H1 (cell line): ENCODE measurements at regions not wholly inside any gene's neighbourhood (a gene's known extent, or its start where the extent isn't known, plus 50 kb on each side); places are given as distances from the start of the nearest gene placed in this dataset.

Source experiments
- CTCF ChIA-PET: fragments of 300-600 bp; sonication (Branson Sonifier 250); formaldehyde crosslinking; loops from one replicate; lab custom pipeline; 2021; ENCODE audit not compliant: partially characterized antibody; lab: Charles Lee
- POLR2A ChIA-PET: fragments of 300-600 bp; sonication (Branson Sonifier 250); formaldehyde crosslinking; loops from one replicate; lab custom pipeline; 2021; ENCODE audit warnings: inconsistent platforms; ENCODE audit not compliant: partially characterized antibody; lab: Charles Lee
- DNase-seq, 2 experiments: peaks; one replicate each; pipeline versions ENCODE4 v3.0.0 to v3.0.0-alpha.2; 2010 to 2022; ENCODE audit warnings: low spot score in 2 of 2, low read depth in 1 of 2, mixed read lengths in 1 of 2
- FAIRE-seq: peaks from 2 replicates; lab custom pipeline; 2011; peaks lifted over from hg19 to GRCh38; lab: Jason Lieb, UNC
- H2AFZ ChIP-seq: 2 replicates; pipeline ENCODE4 v1.8.1; 2012; ENCODE audit warnings: low read length, inconsistent platforms
- H2AK5ac ChIP-seq: 2 replicates; pipeline ENCODE4 v1.6.1; 2013; ENCODE audit warnings: low read depth, low read length
- H2BK120ac ChIP-seq: replicated peaks from 2 replicates; pipeline ENCODE3; 2013; ENCODE audit warnings: low read depth, low read length, inconsistent platforms
- H2BK12ac ChIP-seq: 2 replicates; pipeline ENCODE4 v1.6.1; 2013; ENCODE audit warnings: low read depth, low read length
- H2BK15ac ChIP-seq: 2 replicates; pipeline ENCODE4 v1.6.1; 2013; ENCODE audit warnings: low read length
- H2BK20ac ChIP-seq: 2 replicates; pipeline ENCODE4 v1.6.1; 2013; ENCODE audit warnings: low read length
- H2BK5ac ChIP-seq: 2 replicates; pipeline ENCODE4 v1.6.1; 2013; ENCODE audit warnings: low read depth, low read length
- H3K14ac ChIP-seq: 2 replicates; pipeline ENCODE4 v1.6.1; 2013; ENCODE audit warnings: inconsistent platforms; ENCODE audit not compliant: insufficient read length
- H3K18ac ChIP-seq: 2 replicates; pipeline ENCODE4 v1.6.1; 2013; ENCODE audit warnings: low read length; ENCODE audit errors: extremely low read depth
- H3K23ac ChIP-seq: 2 replicates; pipeline ENCODE4 v1.6.1; 2013; ENCODE audit warnings: inconsistent platforms; ENCODE audit not compliant: insufficient read length
- H3K23me2 ChIP-seq: 2 replicates; pipeline ENCODE4 v1.6.1; 2013; ENCODE audit warnings: low read depth, low read length
- H3K27ac ChIP-seq: 2 replicates; pipeline ENCODE4 v1.6.1; 2011; ENCODE audit warnings: low read depth, low read length, inconsistent platforms
- H3K27me3 ChIP-seq, 4 experiments: replicated peaks in 1 of 4; 1 replicate in 1 of 4; 2 replicates in 3 of 4; pipeline versions ENCODE4 v1.6.1 to v1.8.1; 2011 to 2013; ENCODE audit warnings: low read length in 3 of 4, mild to moderate bottlenecking in 3 of 4, inconsistent platforms in 2 of 4, mixed read lengths in 2 of 4, moderate library complexity in 1 of 4; ENCODE audit not compliant: control insufficient read depth in 3 of 4, insufficient read depth in 3 of 4; ENCODE audit errors: extremely low read depth in 1 of 4
- H3K36me3 ChIP-seq, 4 experiments: 2 replicates each; pipeline versions ENCODE4 v1.6.1 to v1.8.1; 2011 to 2013; ENCODE audit warnings: mild to moderate bottlenecking in 4 of 4, low read length in 3 of 4, moderate library complexity in 2 of 4, control low read depth in 1 of 4, inconsistent platforms in 1 of 4; ENCODE audit not compliant: insufficient read depth in 4 of 4, control insufficient read depth in 2 of 4
- H3K4ac ChIP-seq: replicated peaks from 2 replicates; pipeline ENCODE3; 2013; ENCODE audit warnings: low read length, low read depth, mixed read lengths, inconsistent platforms; ENCODE audit not compliant: insufficient read length
- H3K4me1 ChIP-seq, 4 experiments: replicated peaks in 1 of 4; 1 replicate in 1 of 4; 2 replicates in 3 of 4; pipeline versions ENCODE4 v1.6.1 to v1.8.1; 2011 to 2013; ENCODE audit warnings: low read length in 3 of 4, inconsistent platforms in 2 of 4, mixed read lengths in 1 of 4; ENCODE audit not compliant: insufficient read depth in 4 of 4, control insufficient read depth in 3 of 4
- H3K4me2 ChIP-seq, 2 experiments: 2 replicates each; pipeline versions ENCODE4 v1.6.1 to v1.8.1; 2011 to 2013; ENCODE audit warnings: low read depth in 2 of 2, low read length in 2 of 2, control low read depth in 1 of 2, inconsistent platforms in 1 of 2, mild to moderate bottlenecking in 1 of 2; ENCODE audit not compliant: insufficient read depth in 1 of 2
- H3K4me3 ChIP-seq, 4 experiments: fragments of 200-600, 300-600 bp in 1 of 4; sonication (generic), shearing (Covaris generic), sonication (Bioruptor Twin) in 1 of 4; 2 replicates each; pipeline versions ENCODE4 v1.5.1 to v1.8.1; 2011 to 2016; ENCODE audit warnings: low read length in 4 of 4, low read depth in 3 of 4, control low read depth in 2 of 4, inconsistent platforms in 2 of 4, mild to moderate bottlenecking in 2 of 4, mixed read lengths in 1 of 4, moderate library complexity in 1 of 4; ENCODE audit not compliant: insufficient read depth in 2 of 4; ENCODE audit errors: extremely low read depth in 1 of 4
- H3K56ac ChIP-seq: replicated peaks from 2 replicates; pipeline ENCODE3; 2013; ENCODE audit warnings: low read depth, mild to moderate bottlenecking, mixed read lengths, low read length, inconsistent platforms; ENCODE audit not compliant: insufficient read length
- H3K79me1 ChIP-seq: 2 replicates; pipeline ENCODE4 v1.6.1; 2013; ENCODE audit warnings: low read depth, low read length, control low read depth
- H3K79me2 ChIP-seq, 2 experiments: 2 replicates each; pipeline versions ENCODE4 v1.6.1 to v1.8.1; 2012 to 2013; ENCODE audit warnings: low read length in 2 of 2, mild to moderate bottlenecking in 2 of 2, inconsistent platforms in 1 of 2; ENCODE audit not compliant: insufficient read depth in 2 of 2, control insufficient read depth in 1 of 2
- H3K9ac ChIP-seq, 4 experiments: replicated peaks in 1 of 4; 1 replicate in 1 of 4; 2 replicates in 3 of 4; pipeline versions ENCODE4 v1.6.1 to v1.8.1; 2011 to 2013; ENCODE audit warnings: low read depth in 3 of 4, low read length in 3 of 4, control low read depth in 2 of 4, mild to moderate bottlenecking in 2 of 4, moderate library complexity in 2 of 4, inconsistent platforms in 1 of 4; ENCODE audit errors: extremely low read depth in 1 of 4
- H3K9me3 ChIP-seq, 2 experiments: 2 replicates each; pipeline versions ENCODE4 v1.6.1 to v1.8.1; 2012 to 2013; ENCODE audit warnings: mild to moderate bottlenecking in 2 of 2, moderate library complexity in 2 of 2, control low read depth in 1 of 2, inconsistent platforms in 1 of 2, low read depth in 1 of 2, low read length in 1 of 2, mixed read lengths in 1 of 2; ENCODE audit not compliant: insufficient read depth in 2 of 2
- H4K20me1 ChIP-seq, 2 experiments: replicated peaks in 1 of 2; 2 replicates each; pipeline versions ENCODE3 to v1.8.1; 2011 to 2013; ENCODE audit warnings: inconsistent platforms in 2 of 2, low read length in 2 of 2, mild to moderate bottlenecking in 1 of 2; ENCODE audit not compliant: insufficient read depth in 2 of 2, control insufficient read depth in 1 of 2
- H4K5ac ChIP-seq: 2 replicates; pipeline ENCODE4 v1.6.1; 2013; ENCODE audit warnings: low read length, low read depth, mixed read lengths, inconsistent platforms; ENCODE audit not compliant: insufficient read length
- H4K8ac ChIP-seq: 2 replicates; pipeline ENCODE4 v1.8.0; 2013; ENCODE audit warnings: mild to moderate bottlenecking, moderate library complexity, low read length, inconsistent platforms; ENCODE audit not compliant: insufficient read depth; ENCODE audit errors: extremely low read depth
- H4K91ac ChIP-seq: replicated peaks from 2 replicates; pipeline ENCODE3; 2013; ENCODE audit warnings: low read length, mixed read lengths, inconsistent platforms; ENCODE audit not compliant: insufficient read length
- CHD1 ChIP-seq: IDR thresholded peaks from 2 replicates; pipeline ENCODE4 v1.6.1; 2012; ENCODE audit warnings: low read depth, low read length, improper control_type of control experiment
- EGR1 ChIP-seq: IDR thresholded peaks from 2 replicates; pipeline ENCODE4 v1.6.1; 2011; ENCODE audit warnings: low read depth, low read length, borderline replicate concordance
- FOSL1 ChIP-seq: IDR thresholded peaks from 2 replicates; pipeline ENCODE4 v1.6.1; 2011; ENCODE audit warnings: mild to moderate bottlenecking, low read depth, low read length, moderate library complexity; ENCODE audit not compliant: insufficient read depth
- GABPA ChIP-seq: IDR thresholded peaks from 2 replicates; pipeline ENCODE4 v1.6.1; 2011; ENCODE audit warnings: mild to moderate bottlenecking, low read length, moderate library complexity, borderline replicate concordance; ENCODE audit not compliant: insufficient read depth
- GTF2F1 ChIP-seq: IDR thresholded peaks from 2 replicates; pipeline ENCODE4 v1.6.1; 2012; ENCODE audit warnings: low read depth, low read length, improper control_type of control experiment, borderline replicate concordance
- HDAC2 ChIP-seq, 2 experiments: fragments of 300-600 bp in 1 of 2; sonication (generic) in 1 of 2; IDR thresholded peaks; 2 replicates each; pipeline ENCODE4 v1.6.1; 2011 to 2012; ENCODE audit warnings: low read depth in 2 of 2, low read length in 2 of 2, mild to moderate bottlenecking in 2 of 2, moderate library complexity in 2 of 2, borderline replicate concordance in 1 of 2, inconsistent platforms in 1 of 2
- JUN ChIP-seq: IDR thresholded peaks from 2 replicates; pipeline ENCODE4 v1.6.1; 2011; ENCODE audit warnings: low read depth, mild to moderate bottlenecking, improper control_type of control experiment, low read length
- KDM5A ChIP-seq: fragments of 200-600 bp; IDR thresholded peaks from 2 replicates; pipeline ENCODE4 v1.7.1; 2012; ENCODE audit warnings: mild to moderate bottlenecking, low read length, inconsistent platforms, mixed read lengths
- NANOG ChIP-seq: IDR thresholded peaks from 2 replicates; pipeline ENCODE4 v1.6.1; 2011; ENCODE audit warnings: low read length, low read depth, mild to moderate bottlenecking, inconsistent platforms; ENCODE audit not compliant: insufficient read depth, poor library complexity, severe bottlenecking
- RFX5 ChIP-seq: IDR thresholded peaks from 2 replicates; pipeline ENCODE4 v1.6.1; 2011; ENCODE audit warnings: low read depth, low read length, improper control_type of control experiment, borderline replicate concordance
- SIX5 ChIP-seq: IDR thresholded peaks from 2 replicates; pipeline ENCODE4 v1.6.1; 2011; ENCODE audit warnings: mild to moderate bottlenecking, low read depth, low read length
- TAF7 ChIP-seq: optimal IDR thresholded peaks from 2 replicates; pipeline ENCODE3; 2011; ENCODE audit warnings: low read depth, mild to moderate bottlenecking, inconsistent platforms, low read length, moderate library complexity, borderline replicate concordance
- ZNF274 ChIP-seq: IDR thresholded peaks from 2 replicates; pipeline ENCODE4 v1.7.0; 2012; ENCODE audit warnings: low read length, borderline replicate concordance; ENCODE audit errors: extremely low read depth
- TF ChIP-seq, protein P1 (sequence below): IDR thresholded peaks from 2 replicates; pipeline ENCODE4 v1.6.1; 2011; ENCODE audit warnings: low read depth, mild to moderate bottlenecking, low read length; ENCODE audit not compliant: insufficient read depth

DNA sequence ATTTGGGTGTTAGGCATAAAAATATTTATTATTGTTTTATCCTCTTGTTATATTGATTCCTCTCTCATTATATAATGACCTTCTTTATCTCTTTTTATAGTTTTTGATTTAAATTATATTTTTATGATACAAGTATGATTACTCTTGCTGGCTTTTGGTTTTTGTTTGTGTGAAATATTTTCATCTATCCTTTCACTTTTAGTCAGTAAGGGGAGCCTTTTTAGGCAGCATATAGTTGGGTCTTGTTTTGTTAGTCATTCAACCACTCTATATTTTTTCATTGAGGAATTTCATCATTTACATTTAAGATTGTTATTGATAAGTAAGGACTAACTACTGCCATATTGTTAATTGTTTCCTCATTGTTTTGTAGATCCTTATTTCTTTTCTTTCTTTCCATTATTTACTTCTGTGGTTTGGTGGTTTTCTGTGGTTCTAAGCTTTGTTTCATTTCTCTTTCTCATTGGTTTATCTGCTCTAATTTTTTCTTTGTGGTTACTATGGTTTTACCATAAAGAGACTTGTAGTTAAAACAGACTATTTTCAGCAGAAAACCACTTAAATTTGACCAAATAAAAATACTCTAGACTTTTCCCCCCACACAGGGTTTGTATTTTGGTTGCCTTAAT lies 593.1 kb downstream of the NUF2 start:
- Histone ChIP-seq H3K14ac (no peak overlapping the region), H3K36me3 (no peaks in the 10 kb centered on the region), H4K8ac (no peak overlapping the region), H3K4ac (no peak overlapping the region), H2AK5ac (no peak overlapping the region), H3K9ac (no peak overlapping the region), H2BK5ac (no peak overlapping the region), H4K5ac (no peak overlapping the region), H3K27me3 (no peaks in the 10 kb centered on the region), H2BK120ac (no peak overlapping the region), H2AFZ (no peak overlapping the region), H3K4me3 (no peak overlapping the region), H3K79me1 (no peaks in the 10 kb centered on the region), H3K9me3 (no peaks in the 10 kb centered on the region), H3K79me2 (no peaks in the 10 kb centered on the region), H2BK12ac (no peak overlapping the region), H3K4me1 (no peaks in the 10 kb centered on the region), H3K23me2 (no peaks in the 10 kb centered on the region), H3K4me2 (no peak overlapping the region), H2BK20ac (no peak overlapping the region), H3K18ac (no peak overlapping the region), H2BK15ac (no peak overlapping the region), H3K56ac (no peak overlapping the region), H3K23ac (no peak overlapping the region), H4K20me1 (no peaks in the 10 kb centered on the region), H4K91ac (no peak overlapping the region), H3K27ac (no peak overlapping the region)
- no peak for FAIRE-seq
- CTCF ChIA-PET, result no interaction called here
- no peak for DNase-seq
- POLR2A ChIA-PET, result interaction anchor here (0.7 kb wide), 1 partner anchor 891 kb away, joined by 3 read pairs; no protein-coding TSS in a partner anchor
- no peak for TF ChIP-seq RFX5
- TF ChIP-seq FOSL1, result no peak
- TF ChIP-seq ZNF274, result no peak
- no peak for TF ChIP-seq GTF2F1
- TF ChIP-seq SIX5, result no peak
- TF ChIP-seq TAF7, result no peak
- TF ChIP-seq, protein P1, sequence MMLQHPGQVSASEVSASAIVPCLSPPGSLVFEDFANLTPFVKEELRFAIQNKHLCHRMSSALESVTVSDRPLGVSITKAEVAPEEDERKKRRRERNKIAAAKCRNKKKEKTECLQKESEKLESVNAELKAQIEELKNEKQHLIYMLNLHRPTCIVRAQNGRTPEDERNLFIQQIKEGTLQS, result no peak
- no peak for TF ChIP-seq HDAC2 (IDR thresholded peaks at IDR 0.05; ENCODE audit: borderline replicate concordance in 1 of 2, low read depth in 2 of 2, low read length in 2 of 2)
- no peak for TF ChIP-seq GABPA
- no peak for TF ChIP-seq KDM5A
- no peak for TF ChIP-seq EGR1
- TF ChIP-seq NANOG, result no peak
- TF ChIP-seq JUN, result no peak
- TF ChIP-seq CHD1, result no peak
